ENCODE measurements at regions not wholly inside any gene's neighbourhood (a gene's known extent, or its start where the extent isn't known, plus 50 kb on each side); places are given as distances from the start of the nearest gene placed in this dataset.

GRCh38 chr11:122271137-122271536 lies 155.1 kb upstream of the BLID start:
- TF ChIP-seq CTCF (conservative IDR thresholded peaks at IDR 0.05; ENCODE audit: low read length) (no peak), EZH2phosphoT487 (IDR thresholded peaks at IDR 0.05; ENCODE audit: borderline replicate concordance) (no peak)

Measured in Loucy (cell line).